ENCODE measurements at regions not wholly inside any gene's neighbourhood (a gene's known extent, or its start where the extent isn't known, plus 50 kb on each side); places are given as distances from the start of the nearest gene placed in this dataset.

GRCh38 chr3:135310317-135310716, 515.3 kb downstream of the EPHB1 start:
- no peaks in the 10 kb centered on the region for H3K9me3 ChIP-seq (ENCODE audit: insufficient read depth, low read depth, low read length)
- no peak overlapping the region for H3K27ac ChIP-seq (ENCODE audit: low read length)
- no peaks in the 10 kb centered on the region for H3K27me3 ChIP-seq (ENCODE audit: insufficient read depth, low read length)
- H3K9ac ChIP-seq (ENCODE audit: low read depth, low read length) = no peak overlapping the region
- no peaks in the 10 kb centered on the region for H3K4me1 ChIP-seq (ENCODE audit: insufficient read depth, low read length)
- H3K4me3 ChIP-seq (ENCODE audit: low read length) = no peak overlapping the region
- no peaks in the 10 kb centered on the region for H3K36me3 ChIP-seq (ENCODE audit: insufficient read depth, low read depth, low read length)

- no peak overlapping the region for H3K9ac ChIP-seq (ENCODE audit: low read depth, low read length)
- no peaks in the 10 kb centered on the region for H3K4me1 ChIP-seq (ENCODE audit: insufficient read depth, low read length)
- H3K9me3 ChIP-seq (ENCODE audit: insufficient read depth, low read depth, low read length) = 0 out of 2 replicates have a peak, but pooled peaks cover under 1% of the 10 kb centered on the region
- H3K27ac ChIP-seq (ENCODE audit: low read length) = no peak overlapping the region
- no peak overlapping the region for H3K4me3 ChIP-seq (ENCODE audit: low read length)
- no peaks in the 10 kb centered on the region for H3K27me3 ChIP-seq (ENCODE audit: insufficient read depth, low read length)
- H3K36me3 ChIP-seq (ENCODE audit: insufficient read depth, low read depth, low read length) = no peaks in the 10 kb centered on the region
Observed at GRCh38 chr3:135311699-135312098, 516.6 kb downstream of the EPHB1 start.

DNA sequence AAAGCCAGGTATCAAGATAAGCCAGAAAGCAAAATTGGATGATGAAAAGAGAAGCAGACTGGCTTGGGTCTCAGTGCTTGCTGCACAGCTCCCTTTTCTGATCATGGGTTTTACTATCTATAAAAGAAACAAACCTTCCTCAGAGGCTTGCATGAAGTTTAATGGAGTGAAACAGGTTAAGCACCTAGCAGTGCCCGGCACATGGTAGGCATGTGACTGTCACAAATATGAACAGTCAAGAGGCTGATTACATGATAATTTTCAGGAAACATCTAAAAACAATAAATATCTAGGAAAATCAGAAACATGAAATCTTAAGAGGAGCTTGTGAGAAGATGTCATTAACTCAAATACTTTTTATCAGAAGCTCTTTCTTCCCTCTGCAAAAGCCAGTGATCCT, 519.2 kb downstream of the EPHB1 start:
- H3K9me3 ChIP-seq (ENCODE audit: insufficient read depth, low read depth, low read length) = 0 out of 2 replicates have a peak, but pooled peaks cover 3% of the 10 kb centered on the region
- no peaks in the 10 kb centered on the region for H3K36me3 ChIP-seq (ENCODE audit: insufficient read depth, low read depth, low read length)
- no peak overlapping the region for H3K9ac ChIP-seq (ENCODE audit: low read depth, low read length)
- no peak overlapping the region for H3K27ac ChIP-seq (ENCODE audit: low read length)
- H3K27me3 ChIP-seq (ENCODE audit: insufficient read depth, low read length) = no peaks in the 10 kb centered on the region
- H3K4me1 ChIP-seq (ENCODE audit: insufficient read depth, low read length) = no peaks in the 10 kb centered on the region
- H3K4me3 ChIP-seq (ENCODE audit: low read length) = no peak overlapping the region

- Histone ChIP-seq H3K4me1 (ENCODE audit: insufficient read depth, low read length) (no peaks in the 10 kb centered on the region; the same call in 1 of the 2 replicates), H3K9me3 (ENCODE audit: insufficient read depth, low read depth, low read length) (no peaks in the 10 kb centered on the region), H3K36me3 (ENCODE audit: insufficient read depth, low read depth, low read length) (no peaks in the 10 kb centered on the region), H3K27me3 (ENCODE audit: insufficient read depth, low read length) (no peaks in the 10 kb centered on the region), H3K4me3 (ENCODE audit: low read length) (no peak overlapping the region), H3K27ac (ENCODE audit: low read length) (no peak overlapping the region), H3K9ac (ENCODE audit: low read depth, low read length) (no peak overlapping the region)
Observed at GRCh38 chr3:135324301-135324700, 529.2 kb downstream of the EPHB1 start.

GRCh38 chr3:135325096-135325495, 530.0 kb downstream of the EPHB1 start:
- H3K9me3 ChIP-seq (ENCODE audit: insufficient read depth, low read depth, low read length) = no peaks in the 10 kb centered on the region
- H3K9ac ChIP-seq (ENCODE audit: low read depth, low read length) = no peak overlapping the region
- H3K4me1 ChIP-seq (ENCODE audit: insufficient read depth, low read length) = no peaks in the 10 kb centered on the region; the same call in 1 of the 2 replicates
- H3K4me3 ChIP-seq (ENCODE audit: low read length) = no peak overlapping the region
- H3K36me3 ChIP-seq (ENCODE audit: insufficient read depth, low read depth, low read length) = no peaks in the 10 kb centered on the region
- no peak overlapping the region for H3K27ac ChIP-seq (ENCODE audit: low read length)
- H3K27me3 ChIP-seq (ENCODE audit: insufficient read depth, low read length) = no peaks in the 10 kb centered on the region

DNA sequence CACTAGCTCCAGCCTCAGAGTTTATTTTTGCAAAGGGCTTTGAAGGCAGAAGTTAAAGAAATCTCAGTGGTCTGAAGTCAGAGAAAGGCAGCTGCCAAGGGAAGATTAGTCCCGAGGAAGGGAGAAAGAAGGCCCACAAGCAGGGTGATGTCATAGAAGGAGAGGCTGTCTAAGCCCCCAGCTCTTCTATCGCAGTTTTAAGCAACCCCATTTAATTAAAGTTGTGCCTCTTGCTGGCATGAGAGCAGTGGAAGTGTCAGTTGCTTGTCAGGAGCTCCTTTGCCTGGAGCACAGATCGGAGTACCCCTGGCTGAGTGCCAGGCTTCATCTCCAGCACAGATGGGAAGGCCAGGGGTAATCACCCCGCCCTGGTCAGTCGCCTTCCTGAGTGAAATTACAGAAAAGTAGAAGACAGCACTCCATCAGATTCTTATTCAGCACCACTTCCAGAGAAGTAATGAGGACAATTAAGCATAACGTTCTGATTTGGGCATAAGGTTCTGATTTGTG, 530.7 kb downstream of the EPHB1 start:
- Histone ChIP-seq H3K4me1 (ENCODE audit: insufficient read depth, low read length) (no peaks in the 10 kb centered on the region; the same call in 1 of the 2 replicates), H3K27ac (ENCODE audit: low read length) (no peak overlapping the region), H3K27me3 (ENCODE audit: insufficient read depth, low read length) (no peaks in the 10 kb centered on the region), H3K4me3 (ENCODE audit: low read length) (no peak overlapping the region), H3K9ac (ENCODE audit: low read depth, low read length) (no peak overlapping the region), H3K9me3 (ENCODE audit: insufficient read depth, low read depth, low read length) (no peaks in the 10 kb centered on the region), H3K36me3 (ENCODE audit: insufficient read depth, low read depth, low read length) (no peaks in the 10 kb centered on the region)

DNA sequence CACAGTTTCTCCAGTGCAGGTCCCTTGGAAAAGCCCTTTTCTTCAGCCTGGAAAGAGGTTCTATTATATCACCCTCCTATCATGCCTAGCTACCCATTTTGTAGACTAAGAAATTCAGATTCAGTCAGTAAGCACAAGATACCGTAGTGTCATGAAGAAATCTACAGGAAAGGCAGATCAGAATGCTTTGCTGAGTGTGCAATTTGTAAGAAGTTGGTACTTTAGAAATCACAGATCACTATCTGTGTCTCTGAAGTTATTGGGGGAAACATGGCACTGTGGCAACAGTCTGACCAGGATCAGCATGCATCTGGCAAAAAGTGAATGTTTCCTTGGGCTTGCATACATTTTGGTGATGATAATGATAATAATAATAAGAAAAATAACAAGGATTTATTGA, 531.8 kb downstream of the EPHB1 start:
- Histone ChIP-seq H3K4me3 (ENCODE audit: low read length) (no peak overlapping the region), H3K36me3 (ENCODE audit: insufficient read depth, low read depth, low read length) (no peaks in the 10 kb centered on the region), H3K27me3 (ENCODE audit: insufficient read depth, low read length) (no peaks in the 10 kb centered on the region), H3K9ac (ENCODE audit: low read depth, low read length) (no peak overlapping the region), H3K27ac (ENCODE audit: low read length) (no peak overlapping the region), H3K4me1 (ENCODE audit: insufficient read depth, low read length) (no peaks in the 10 kb centered on the region; the same call in 1 of the 2 replicates), H3K9me3 (ENCODE audit: insufficient read depth, low read depth, low read length) (no peaks in the 10 kb centered on the region)

DNA sequence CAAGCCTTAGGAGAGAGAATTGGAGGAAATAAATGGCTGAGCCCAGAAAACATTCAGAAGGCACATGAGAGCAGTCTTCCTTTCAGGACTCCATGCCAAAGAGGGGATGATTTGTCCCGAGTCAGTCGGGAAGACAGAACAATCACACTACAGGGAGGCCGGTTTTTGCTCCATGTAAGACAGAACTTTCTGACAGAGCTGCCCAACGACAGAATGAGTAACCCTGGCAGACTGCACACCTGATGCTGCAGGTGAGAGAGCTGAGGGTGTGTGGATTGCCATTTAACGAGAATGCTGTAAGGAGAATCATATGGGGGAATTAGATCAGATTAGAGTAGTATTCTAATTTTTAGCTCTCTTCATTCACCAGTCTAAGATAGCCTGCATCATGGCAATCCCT, 533.0 kb downstream of the EPHB1 start:
- no peak overlapping the region for H3K9ac ChIP-seq (ENCODE audit: low read depth, low read length)

GRCh38 chr3:135329479-135329878, 534.4 kb downstream of the EPHB1 start:
- Histone ChIP-seq H3K9me3 (ENCODE audit: insufficient read depth, low read depth, low read length) (no peaks in the 10 kb centered on the region), H3K27ac (ENCODE audit: low read length) (no peak overlapping the region), H3K9ac (ENCODE audit: low read depth, low read length) (no peak overlapping the region), H3K4me3 (ENCODE audit: low read length) (no peak overlapping the region), H3K27me3 (ENCODE audit: insufficient read depth, low read length) (no peaks in the 10 kb centered on the region), H3K4me1 (ENCODE audit: insufficient read depth, low read length) (no peaks in the 10 kb centered on the region; the same call in 1 of the 2 replicates), H3K36me3 (ENCODE audit: insufficient read depth, low read depth, low read length) (no peaks in the 10 kb centered on the region)

More for the DNA sequence above, 533.0 kb downstream of the EPHB1 start:
- no peaks in the 10 kb centered on the region for H3K27me3 ChIP-seq (ENCODE audit: insufficient read depth, low read length)
- H3K4me1 ChIP-seq (ENCODE audit: insufficient read depth, low read length) = no peaks in the 10 kb centered on the region; the same call in 1 of the 2 replicates
- no peaks in the 10 kb centered on the region for H3K36me3 ChIP-seq (ENCODE audit: insufficient read depth, low read depth, low read length)
- H3K9me3 ChIP-seq (ENCODE audit: insufficient read depth, low read depth, low read length) = no peaks in the 10 kb centered on the region
- no peak overlapping the region for H3K27ac ChIP-seq (ENCODE audit: low read length)
- H3K4me3 ChIP-seq (ENCODE audit: low read length) = no peak overlapping the region

DNA sequence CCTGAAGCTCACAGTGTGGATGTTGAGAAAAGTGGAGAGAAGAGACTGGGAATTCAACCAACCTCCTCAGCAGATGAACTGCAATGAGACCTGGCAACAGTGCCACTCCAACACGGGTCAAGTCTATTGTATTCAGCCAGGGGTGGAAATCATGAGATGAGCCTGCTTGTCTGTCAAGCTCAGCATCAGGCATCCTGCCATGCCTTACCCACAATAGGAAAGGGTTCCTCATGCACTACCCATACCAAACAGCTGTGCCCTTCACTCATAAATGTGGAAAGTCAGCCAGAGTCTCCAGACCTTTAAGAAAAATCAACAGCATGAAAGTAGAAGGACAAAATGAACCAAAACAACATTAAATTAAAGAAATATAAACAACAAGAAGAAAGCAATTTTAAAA, 542.1 kb downstream of the EPHB1 start:
- Histone ChIP-seq H3K9me3 (ENCODE audit: insufficient read depth, low read depth, low read length) (no peaks in the 10 kb centered on the region), H3K36me3 (ENCODE audit: insufficient read depth, low read depth, low read length) (no peaks in the 10 kb centered on the region), H3K27ac (ENCODE audit: low read length) (no peak overlapping the region), H3K4me1 (ENCODE audit: insufficient read depth, low read length) (no peaks in the 10 kb centered on the region), H3K27me3 (ENCODE audit: insufficient read depth, low read length) (no peaks in the 10 kb centered on the region), H3K4me3 (ENCODE audit: low read length) (no peak overlapping the region), H3K9ac (ENCODE audit: low read depth, low read length) (no peak overlapping the region)

DNA sequence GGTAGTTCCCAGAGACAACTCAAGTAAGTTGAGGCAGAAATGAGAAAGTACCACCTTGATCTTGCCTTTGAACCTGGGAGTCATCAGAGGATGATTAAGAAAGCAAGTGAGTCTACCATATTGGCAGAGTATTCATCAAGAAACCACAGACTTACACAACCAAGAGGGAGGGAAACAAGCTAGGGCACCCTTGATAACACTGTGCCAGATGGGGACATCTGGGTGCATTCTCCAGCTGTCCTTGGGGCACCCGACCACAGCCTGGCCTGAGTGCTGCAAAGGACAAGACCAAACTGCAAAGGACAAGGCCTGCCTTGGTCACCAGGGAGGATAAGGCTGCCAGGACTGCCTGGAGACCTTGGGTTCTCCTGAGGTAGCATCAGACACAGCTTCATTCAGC, 553.6 kb downstream of the EPHB1 start:
- Histone ChIP-seq H3K9ac (ENCODE audit: low read depth, low read length) (no peak overlapping the region), H3K36me3 (ENCODE audit: insufficient read depth, low read depth, low read length) (no peaks in the 10 kb centered on the region), H3K27me3 (ENCODE audit: insufficient read depth, low read length) (no peaks in the 10 kb centered on the region), H3K27ac (ENCODE audit: low read length) (no peak overlapping the region), H3K4me3 (ENCODE audit: low read length) (no peak overlapping the region), H3K4me1 (ENCODE audit: insufficient read depth, low read length) (peaks cover 6% of the 10 kb centered on the region; the same call in 1 of the 2 replicates), H3K9me3 (ENCODE audit: insufficient read depth, low read depth, low read length) (no peaks in the 10 kb centered on the region)

DNA sequence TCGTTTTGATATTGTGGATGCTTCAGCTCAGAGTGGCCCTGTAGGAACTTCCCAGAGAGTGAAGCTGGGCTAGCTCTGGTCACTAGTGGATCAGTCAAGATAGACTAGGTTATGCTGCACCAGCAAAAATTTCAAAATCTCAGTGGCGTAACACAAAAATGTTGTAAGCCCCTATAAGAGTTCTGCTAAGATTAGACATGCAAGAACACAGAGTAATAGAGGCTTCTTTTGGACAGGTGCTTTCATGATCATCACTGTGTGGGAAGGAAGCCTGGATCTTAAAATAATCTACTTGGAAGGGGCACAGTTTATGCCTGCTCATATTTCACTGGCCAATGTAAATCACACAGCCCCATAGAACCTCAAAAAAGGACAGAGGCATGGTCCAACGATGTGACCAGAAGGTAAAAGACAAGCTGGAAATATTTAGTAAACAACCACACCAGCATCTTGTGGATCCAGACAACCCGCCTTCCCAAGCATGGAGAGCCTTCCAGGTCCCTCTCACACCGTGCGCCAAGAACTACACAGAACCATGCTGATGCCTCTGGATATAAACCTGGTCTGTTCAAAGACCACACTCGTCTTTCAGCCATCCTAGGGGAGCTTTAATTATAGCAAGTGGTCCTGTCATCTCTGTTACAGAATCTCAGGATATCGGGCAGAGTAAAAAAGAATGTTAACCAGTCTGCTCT, 554.3 kb downstream of the EPHB1 start:
- Histone ChIP-seq H3K4me3 (ENCODE audit: low read length) (no peak overlapping the region), H3K9me3 (ENCODE audit: insufficient read depth, low read depth, low read length) (0 out of 2 replicates have a peak, but pooled peaks cover 2% of the 10 kb centered on the region), H3K27me3 (ENCODE audit: insufficient read depth, low read length) (no peaks in the 10 kb centered on the region), H3K9ac (ENCODE audit: low read depth, low read length) (no peak overlapping the region), H3K4me1 (ENCODE audit: insufficient read depth, low read length) (peaks cover 6% of the 10 kb centered on the region; the same call in 1 of the 2 replicates), H3K36me3 (ENCODE audit: insufficient read depth, low read depth, low read length) (no peaks in the 10 kb centered on the region), H3K27ac (ENCODE audit: low read length) (no peak overlapping the region)

Data from iPS-20b (cell line).